HG03520 (cell line): ENCODE measurements at regions not wholly inside any gene's neighbourhood (a gene's known extent, or its start where the extent isn't known, plus 50 kb on each side); places are given as distances from the start of the nearest gene placed in this dataset.
"Not testable (repeated sequence)": the region's sequence is repeated elsewhere in the genome, so short reads cannot be mapped to it uniquely, and the experiment has no call there.

Experiments
- ATAC-seq: cut with Tn5 transposase; IDR thresholded peaks from one replicate; pipeline ENCODE4 v1.9.1; 2021; ENCODE audit warnings: mild to moderate bottlenecking, moderate library complexity; ENCODE audit not compliant: unreplicated experiment

DNA sequence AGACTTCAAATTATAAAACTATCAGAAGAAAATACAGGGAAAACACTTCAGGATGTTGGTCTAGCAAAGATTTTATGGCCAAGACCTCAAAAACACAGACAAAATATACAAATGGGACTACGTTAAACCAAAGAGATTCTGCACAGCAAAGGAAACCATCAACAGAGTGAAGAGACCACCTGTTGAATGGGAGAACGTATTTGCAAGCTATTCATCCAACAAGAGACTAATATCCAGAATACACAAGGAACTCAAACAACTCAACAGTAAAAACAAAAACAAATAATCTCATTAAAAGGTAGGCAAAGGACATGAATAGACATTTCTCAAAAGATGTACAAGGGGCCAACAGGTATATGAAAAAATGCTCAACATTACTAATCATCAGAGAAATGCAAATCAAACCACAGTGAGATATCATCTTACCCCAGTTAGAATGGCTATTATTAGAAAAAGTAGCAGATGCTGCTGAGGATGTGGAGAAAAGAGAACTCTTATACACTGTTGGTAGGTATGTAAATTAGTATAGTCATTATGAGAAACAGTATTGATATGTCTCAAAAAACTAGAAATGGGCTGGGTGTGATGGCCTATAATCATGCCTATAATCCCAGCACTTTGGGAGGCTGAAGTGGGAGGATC lies 112.6 kb downstream of the LRIG2 start:
- ATAC-seq: peak; percentile 97

- no peak for ATAC-seq
Measured at GRCh38 chr1:113190078-113190477, 117.1 kb downstream of the LRIG2 start.

DNA sequence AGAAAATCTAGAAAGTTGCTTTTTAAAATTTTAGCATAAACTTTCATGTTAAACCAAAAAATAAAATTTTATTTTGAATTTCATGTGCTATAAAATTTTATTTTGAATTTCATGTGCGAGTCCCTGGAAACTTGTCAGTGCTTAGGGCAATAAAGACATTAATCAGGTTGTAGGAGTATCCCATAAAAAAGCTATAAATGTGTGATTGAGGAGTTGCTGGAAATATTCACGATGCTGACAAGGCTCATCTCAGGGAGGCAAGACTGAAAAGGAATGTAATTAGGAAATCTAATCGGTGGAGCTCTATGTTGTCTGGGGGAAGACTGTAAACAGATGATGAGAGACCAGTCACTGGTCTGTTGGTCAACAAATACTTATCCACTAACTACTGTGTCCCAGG lies 117.9 kb downstream of the LRIG2 start:
- no peak for ATAC-seq

DNA sequence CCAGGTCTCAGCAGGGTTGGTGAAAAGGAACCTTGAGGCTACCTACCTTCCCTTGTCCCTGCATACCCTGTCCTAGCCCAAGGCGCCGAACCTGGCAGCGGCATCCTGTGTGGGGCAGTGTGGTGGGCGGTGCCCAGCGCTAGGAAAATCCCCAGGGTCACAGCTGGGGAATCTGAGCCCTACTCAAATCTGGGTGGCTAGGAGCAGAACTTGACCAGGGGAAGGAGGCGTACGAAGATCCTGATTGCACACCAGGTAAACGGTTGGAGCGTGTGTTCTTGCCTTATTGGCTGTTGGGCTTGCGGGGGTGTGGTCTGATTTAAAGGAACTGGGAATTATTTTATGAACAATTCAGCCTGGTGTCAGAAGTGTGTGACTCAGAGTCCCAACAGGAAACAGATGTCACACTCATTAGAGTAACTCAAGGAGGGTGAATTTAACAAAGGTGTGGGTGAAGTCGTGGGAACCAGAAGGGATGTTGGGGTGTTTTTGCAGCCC lies 118.6 kb downstream of the LRIG2 start:
- peak; percentile 62 for ATAC-seq

- no peak for ATAC-seq
Measured at GRCh38 chr1:113192242-113192641, 119.2 kb downstream of the LRIG2 start.

- no peak for ATAC-seq
Measured at GRCh38 chr1:113192980-113193379, 120.0 kb downstream of the LRIG2 start.

DNA sequence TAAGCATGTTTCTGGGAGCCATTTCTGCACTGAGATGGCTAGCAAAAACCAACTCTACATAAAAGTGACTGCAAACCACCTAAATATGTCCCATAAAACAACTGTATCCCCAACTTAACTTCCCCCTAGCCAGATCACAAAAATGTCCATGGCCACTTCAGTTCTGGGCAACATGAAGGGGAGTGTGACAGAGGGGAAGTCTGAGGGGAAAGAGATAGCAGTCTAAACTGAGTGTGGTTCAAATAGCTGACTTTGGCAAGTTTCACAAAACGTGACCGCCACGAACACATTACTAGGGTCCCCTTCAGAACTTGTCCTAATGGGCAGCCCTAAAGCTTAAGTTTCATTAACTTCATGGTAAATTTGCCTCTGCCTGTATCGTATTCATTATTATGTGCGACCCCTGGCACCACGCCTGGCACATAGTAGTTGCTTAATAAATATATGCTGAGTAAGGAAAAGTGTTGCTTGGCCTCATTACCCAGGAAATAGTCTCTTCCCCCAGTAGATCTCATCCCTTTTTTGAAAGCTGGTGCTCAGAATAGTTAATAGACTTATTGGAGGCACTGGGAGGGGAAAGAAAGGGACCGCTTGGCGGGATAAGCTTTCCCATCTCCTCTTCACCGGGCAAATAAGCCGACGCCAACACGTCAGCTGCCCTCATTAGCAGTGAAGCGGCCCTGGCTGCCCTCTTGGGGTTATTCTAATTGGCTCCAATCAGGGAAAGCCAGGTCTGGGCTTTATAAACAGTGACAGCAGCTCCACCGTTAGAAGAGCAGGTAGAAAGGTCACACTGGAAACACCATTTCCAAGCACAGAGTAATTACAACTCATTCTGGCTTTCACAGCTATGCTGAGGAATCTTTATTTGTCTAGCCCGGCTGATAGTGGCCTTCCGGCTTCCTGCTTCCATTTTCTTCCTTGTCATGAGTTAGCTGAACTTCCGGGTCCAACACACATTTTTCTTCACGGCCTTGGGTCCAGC lies 122.1 kb downstream of the LRIG2 start:
- no peak for ATAC-seq

DNA sequence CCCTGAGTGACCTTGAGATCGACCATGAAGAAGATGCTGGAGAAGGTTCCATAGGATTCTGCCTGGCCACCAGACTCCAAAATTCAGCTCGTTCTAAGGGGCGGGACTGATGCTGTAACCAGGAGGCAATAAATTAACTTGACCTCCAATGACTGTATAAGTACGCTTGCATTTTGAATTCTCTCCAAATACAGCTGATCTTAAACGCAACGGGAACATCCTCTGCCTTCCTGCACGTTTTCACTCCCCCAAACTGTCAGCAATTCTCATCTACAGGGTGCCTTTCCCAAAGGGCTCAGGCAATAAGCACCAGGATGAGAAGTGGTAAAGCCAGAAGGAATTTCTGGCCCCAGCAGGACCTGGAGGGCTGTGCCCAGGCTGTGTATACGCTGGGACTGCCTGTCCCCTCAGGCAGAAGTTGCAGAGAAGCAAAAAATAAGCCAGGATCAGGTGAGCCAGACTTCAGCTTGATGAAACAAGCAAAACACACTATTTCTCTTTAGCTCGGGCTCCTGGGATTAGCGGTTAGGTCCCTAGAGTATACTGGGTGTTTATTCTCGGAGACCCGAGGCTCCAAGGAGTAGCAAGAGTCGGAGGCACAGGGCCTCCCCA lies 124.8 kb downstream of the LRIG2 start:
- ATAC-seq: no peak

GRCh38 chr1:113198806-113199205 lies 125.8 kb downstream of the LRIG2 start:
- ATAC-seq: no peak

DNA sequence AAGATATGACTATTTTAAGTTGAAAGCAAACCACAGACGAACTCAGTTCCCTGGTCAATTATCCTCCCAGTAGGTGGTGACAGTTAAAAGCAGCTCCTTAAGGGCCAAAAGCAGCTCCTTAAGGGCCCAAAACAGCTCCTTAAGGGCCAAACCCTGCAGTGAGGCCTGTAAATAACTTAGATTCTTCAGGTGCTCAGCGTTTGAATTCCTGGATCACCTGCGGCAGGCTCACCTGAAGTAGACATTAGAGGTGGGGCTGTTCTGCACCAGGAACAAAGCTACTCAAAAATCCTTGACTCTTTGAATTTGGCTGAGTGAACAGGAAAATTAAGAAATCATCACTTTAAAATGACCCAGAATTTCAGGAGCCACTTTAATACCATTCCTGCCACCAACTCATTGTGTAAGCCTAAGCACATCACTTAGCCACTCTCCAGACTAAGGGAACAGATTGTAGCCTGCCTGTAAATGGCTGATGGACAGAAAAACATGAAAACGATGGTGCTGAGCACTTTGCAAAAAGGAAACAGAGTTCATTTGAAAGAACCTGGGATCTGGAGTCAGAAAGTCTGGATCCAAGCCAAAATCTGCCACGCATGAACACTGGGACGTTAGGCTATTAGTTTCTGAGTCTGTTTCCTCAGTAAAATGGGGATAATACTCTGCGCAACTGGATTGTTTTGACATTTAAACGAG lies 126.9 kb downstream of the LRIG2 start:
- no peak for ATAC-seq

DNA sequence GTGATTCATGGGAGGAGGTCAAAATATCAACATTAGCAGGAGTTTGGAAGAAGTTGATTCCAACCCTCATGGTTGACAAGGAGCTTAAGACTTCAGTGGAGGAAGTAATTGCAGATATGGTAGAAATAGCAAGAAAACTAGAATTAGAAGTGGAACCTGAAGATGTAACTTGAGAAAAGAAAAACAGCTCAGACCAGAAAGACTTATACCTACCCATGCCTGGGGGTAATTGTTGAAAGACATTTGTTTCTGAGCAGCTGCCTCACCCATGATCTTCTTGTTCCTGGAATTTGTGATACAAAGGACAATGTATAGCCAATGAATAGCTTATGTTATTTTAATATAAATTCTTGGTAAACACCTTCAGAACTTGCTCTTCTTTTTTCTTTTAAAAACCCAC lies 128.6 kb downstream of the LRIG2 start:
- ATAC-seq: no peak

- no peak for ATAC-seq
Measured at GRCh38 chr1:113205980-113206766, 133.2 kb downstream of the LRIG2 start.

DNA sequence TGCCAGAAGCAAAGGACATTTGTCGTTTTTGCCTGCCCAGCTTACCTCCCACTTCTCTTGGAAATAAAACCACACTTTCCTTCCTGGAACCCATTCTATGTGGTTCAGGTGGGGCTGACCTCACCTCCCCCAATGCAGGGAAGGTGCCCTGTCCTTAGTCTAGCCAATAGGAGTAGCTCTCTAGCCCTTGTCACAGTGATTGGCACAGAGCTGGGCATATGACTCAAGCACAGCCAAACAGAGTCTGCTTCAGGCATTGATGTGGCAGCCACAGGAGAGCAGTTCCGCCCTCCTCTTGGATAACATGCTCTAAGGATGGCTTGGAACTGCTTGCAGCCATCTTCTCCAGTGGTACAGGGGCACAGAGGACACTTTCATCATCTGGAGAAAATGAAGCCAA lies 134.0 kb downstream of the LRIG2 start:
- no peak for ATAC-seq

- no peak for ATAC-seq
Measured at GRCh38 chr1:113207457-113207856, 134.5 kb downstream of the LRIG2 start.

DNA sequence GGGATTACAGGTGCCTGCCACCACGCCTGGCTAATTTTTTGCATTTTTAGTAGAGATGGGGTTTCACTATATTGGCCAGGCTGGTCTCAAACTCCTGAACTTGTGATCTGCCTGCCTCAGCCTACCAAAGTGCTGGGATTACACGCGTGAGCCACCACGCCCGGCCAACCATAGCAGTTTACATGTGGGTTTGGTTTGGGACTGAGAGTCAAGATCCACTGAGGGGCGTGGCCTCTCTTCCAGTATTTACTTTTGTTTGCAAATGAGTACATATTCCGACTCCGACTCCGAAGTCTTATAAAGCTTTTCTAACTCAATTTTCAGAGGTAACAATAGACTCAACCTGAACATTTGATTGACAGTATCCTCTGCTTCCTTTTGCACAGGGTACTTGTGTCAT lies 135.4 kb downstream of the LRIG2 start:
- not testable (repeated sequence) for ATAC-seq

DNA sequence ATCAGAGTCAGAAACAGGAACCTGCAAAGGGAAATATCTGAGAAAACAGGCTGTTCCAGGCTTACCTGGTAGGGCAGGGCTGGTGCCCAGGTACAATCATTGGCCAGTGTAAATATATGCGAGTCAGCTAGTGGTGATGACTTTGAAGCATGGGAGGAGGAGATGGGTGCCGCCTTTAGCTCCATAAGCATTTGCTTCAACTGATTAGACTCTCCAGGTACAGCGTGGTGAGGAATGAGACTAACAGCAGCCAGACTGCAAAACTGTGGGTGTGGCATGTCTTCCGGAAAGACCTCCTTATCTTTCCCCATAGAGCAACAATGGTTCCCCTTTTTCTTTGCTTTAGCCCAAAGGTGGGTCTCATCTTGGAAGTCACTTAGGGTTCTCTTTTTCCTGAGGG lies 137.2 kb downstream of the LRIG2 start:
- ATAC-seq: no peak

GRCh38 chr1:113211467-113211866 lies 138.5 kb downstream of the LRIG2 start:
- no peak for ATAC-seq

DNA sequence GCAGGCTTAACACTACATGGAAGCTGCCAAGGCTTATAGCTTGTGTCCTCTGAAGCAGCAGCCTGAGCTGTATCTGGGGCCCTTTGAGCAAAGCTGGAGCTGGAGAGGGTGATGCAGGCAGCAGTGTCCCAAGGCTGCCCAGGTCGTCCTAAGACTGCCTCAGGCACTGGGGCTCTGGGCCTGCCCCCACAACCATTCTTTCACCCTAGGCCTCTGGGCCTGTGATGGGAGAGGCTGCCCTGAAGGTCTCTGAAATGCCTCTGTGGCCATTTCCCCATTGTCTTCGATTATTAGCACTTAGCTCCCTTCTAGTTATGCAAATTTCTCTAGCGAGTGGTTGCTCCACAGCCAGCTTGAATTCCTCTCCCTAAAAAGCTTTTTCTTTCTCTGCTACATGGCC lies 142.0 kb downstream of the LRIG2 start:
- no peak for ATAC-seq

GRCh38 chr1:113216664-113217063 lies 143.7 kb downstream of the LRIG2 start:
- no peak for ATAC-seq
